Prostate gland (tissue), 2 donors: ENCODE measurements at regions not wholly inside any gene's neighbourhood (a gene's known extent, or its start where the extent isn't known, plus 50 kb on each side); places are given as distances from the start of the nearest gene placed in this dataset.

Source experiments
- CTCF ChIP-seq, 4 experiments: fragments of 200-600 bp in 2 of 4; fragments of 450-650 bp in 2 of 4; sonication (generic) in 2 of 4; IDR thresholded peaks; 1 replicate in 3 of 4; 2 replicates in 1 of 4; pipeline ENCODE4 v1.5.1; 2016 to 2019; ENCODE audit warnings: antibody characterized with exemption in 4 of 4, mild to moderate bottlenecking in 2 of 4, moderate library complexity in 2 of 4
- POLR2A ChIP-seq: fragments of 450-650 bp; IDR thresholded peaks from one replicate; pipeline ENCODE4 v1.6.1; 2016; ENCODE audit warnings: antibody characterized with exemption, mild to moderate bottlenecking
- POLR2AphosphoS5 ChIP-seq: sonication (generic); formaldehyde crosslinking; IDR thresholded peaks from one replicate; pipeline ENCODE4 v1.6.1; 2017; ENCODE audit warnings: antibody characterized with exemption

- TF ChIP-seq CTCF (IDR thresholded peaks at IDR 0.05) (no peak), POLR2AphosphoS5 (no peak), POLR2A (no peak)
These were observed 89.4 kb downstream of the SNX18 start for GRCh38 chr5:54607006-54607405.
